GM18951 (cell line): ENCODE measurements at regions not wholly inside any gene's neighbourhood (a gene's known extent, or its start where the extent isn't known, plus 50 kb on each side); places are given as distances from the start of the nearest gene placed in this dataset.
"Not testable (repeated sequence)": the region's sequence is repeated elsewhere in the genome, so short reads cannot be mapped to it uniquely, and the experiment has no call there.

ENCODE experiments used
- POLR2A ChIP-seq: IDR thresholded peaks from 4 replicates; pipeline ENCODE4 v1.6.1; 2011; ENCODE audit warnings: mild to moderate bottlenecking; ENCODE audit not compliant: insufficient read length, insufficient read depth; ENCODE audit errors: extremely low read depth
- in situ Hi-C: fragments of 300-500 bp; cut with MboI; formaldehyde crosslinking; loops from one replicate; pipeline ENCODE4 v1.12.0; 2022; ENCODE audit warnings: low sequenced_read_pairs, mixed read lengths, inconsistent platforms; ENCODE audit not compliant: unreplicated experiment

- TF ChIP-seq POLR2A: no peak
- in situ Hi-C loops: no loop called here
Measured at GRCh38 chrX:26889574-26889973, 573.6 kb downstream of the PPP4R3C start.

DNA sequence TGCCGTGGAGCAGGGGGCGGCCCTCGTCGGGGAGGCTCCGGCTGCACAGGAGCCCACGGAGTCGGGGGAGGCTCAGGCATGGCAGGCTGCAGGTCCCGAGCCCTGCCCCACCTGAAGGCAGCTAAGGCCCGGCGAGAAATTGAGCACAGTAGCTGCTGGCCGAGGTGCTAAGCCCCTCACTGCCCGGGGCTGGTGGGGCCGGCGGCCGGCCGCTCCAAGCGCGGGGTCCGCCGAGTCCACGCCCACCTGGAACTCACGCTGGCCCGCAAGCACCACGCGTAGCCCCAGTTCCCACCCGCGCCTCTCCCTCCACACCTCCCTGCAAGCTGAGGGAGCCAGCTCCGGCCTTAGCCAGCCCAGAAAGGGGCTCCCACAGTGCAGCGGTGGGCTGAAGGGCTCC, 589.4 kb downstream of the PPP4R3C start:
- no peak for TF ChIP-seq POLR2A
- in situ Hi-C loops: no loop called here

DNA sequence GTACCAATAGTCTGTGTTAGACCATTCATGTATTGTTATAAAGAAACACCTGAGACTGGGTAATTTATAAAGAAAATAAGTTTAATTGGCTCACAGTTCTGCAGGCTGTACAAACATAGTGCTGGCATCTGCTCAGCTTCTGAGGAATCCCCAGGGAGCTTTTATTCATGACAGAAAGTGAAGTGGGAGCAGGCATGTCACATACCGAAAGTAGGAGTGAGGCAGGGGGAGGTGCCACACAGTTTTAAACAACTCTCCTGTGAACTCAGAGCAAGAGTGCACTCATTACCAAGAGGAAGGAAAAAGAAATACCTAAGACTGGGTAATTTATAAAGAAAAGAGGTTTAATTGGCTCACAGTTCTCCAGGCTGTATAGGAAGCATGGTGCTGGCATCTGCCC, 591.2 kb downstream of the PPP4R3C start:
- no peak for TF ChIP-seq POLR2A
- in situ Hi-C loops: no loop called here

GRCh38 chrX:26851981-26852380, 611.2 kb downstream of the PPP4R3C start:
- in situ Hi-C loops: no loop called here

GRCh38 chrX:26848511-26848910, 614.6 kb downstream of the PPP4R3C start:
- no peak for TF ChIP-seq POLR2A
- in situ Hi-C loops: no loop called here

More at GRCh38 chrX:26851981-26852380, 611.2 kb downstream of the PPP4R3C start:
- TF ChIP-seq POLR2A: no peak

GRCh38 chrX:26845056-26845455, 618.1 kb downstream of the PPP4R3C start:
- no peak for TF ChIP-seq POLR2A
- in situ Hi-C loops: no loop called here

GRCh38 chrX:26822448-26822847, 606.5 kb downstream of the MAGEB5 start:
- no peak for TF ChIP-seq POLR2A
- in situ Hi-C loops: no loop called here

- TF ChIP-seq POLR2A: no peak
- in situ Hi-C loops: loop anchor here (25.0 kb wide), 1 partner anchor 398 kb away; no protein-coding TSS in a partner anchor
Measured at GRCh38 chrX:26789751-26790150, 573.8 kb downstream of the MAGEB5 start.

- in situ Hi-C loops: loop anchor here (25.0 kb wide), 1 partner anchor 399 kb away; no protein-coding TSS in a partner anchor
- no peak for TF ChIP-seq POLR2A
Measured at GRCh38 chrX:26788402-26788998, 572.5 kb downstream of the MAGEB5 start.

DNA sequence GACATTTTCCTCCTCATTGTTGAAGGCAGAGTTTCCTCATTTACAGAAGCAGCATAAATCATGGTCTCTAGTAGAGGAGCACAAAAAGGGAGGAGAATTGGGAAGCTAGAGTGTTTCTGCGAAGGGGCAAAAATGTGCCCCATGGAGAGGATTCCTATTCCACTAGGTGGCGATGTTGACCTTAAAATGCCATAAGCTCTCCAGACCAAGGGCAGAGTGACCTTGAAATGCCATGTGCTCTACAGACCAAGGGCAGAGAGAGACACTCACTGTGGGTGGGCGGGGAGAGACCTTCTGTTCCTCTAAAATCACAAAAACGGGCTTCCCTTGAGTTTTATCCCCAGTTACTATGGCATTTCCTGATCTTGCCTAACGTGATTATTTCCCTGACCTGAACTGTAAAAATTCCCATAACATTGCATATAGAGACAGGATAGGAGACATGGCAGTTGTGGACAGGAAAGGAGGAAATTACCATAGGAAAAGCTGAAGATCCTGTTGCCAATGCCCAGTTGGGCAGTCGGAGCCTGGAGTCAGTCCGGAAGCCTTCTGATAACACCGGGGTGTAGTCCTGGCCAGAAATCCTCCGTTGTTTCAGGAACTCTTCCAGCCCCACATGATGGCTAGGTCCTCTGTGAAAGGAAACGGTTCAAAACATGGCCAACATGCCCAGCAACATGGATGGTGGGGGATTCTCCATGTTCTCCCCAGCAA, 567.7 kb downstream of the MAGEB5 start:
- no peak for TF ChIP-seq POLR2A
- in situ Hi-C loops: loop anchor here (25.0 kb wide), 1 partner anchor 404 kb away; no protein-coding TSS in a partner anchor

- in situ Hi-C loops: loop anchor here (25.0 kb wide), 1 partner anchor 409 kb away; no protein-coding TSS in a partner anchor
- no peak for TF ChIP-seq POLR2A
Measured at GRCh38 chrX:26778320-26778888, 562.4 kb downstream of the MAGEB5 start.

GRCh38 chrX:26762253-26762652, 546.3 kb downstream of the MAGEB5 start:
- in situ Hi-C loops: no loop called here
- TF ChIP-seq POLR2A: no peak

- in situ Hi-C loops: not testable (repeated sequence)
Measured at GRCh38 chrX:26755760-26756159, 539.8 kb downstream of the MAGEB5 start.

DNA sequence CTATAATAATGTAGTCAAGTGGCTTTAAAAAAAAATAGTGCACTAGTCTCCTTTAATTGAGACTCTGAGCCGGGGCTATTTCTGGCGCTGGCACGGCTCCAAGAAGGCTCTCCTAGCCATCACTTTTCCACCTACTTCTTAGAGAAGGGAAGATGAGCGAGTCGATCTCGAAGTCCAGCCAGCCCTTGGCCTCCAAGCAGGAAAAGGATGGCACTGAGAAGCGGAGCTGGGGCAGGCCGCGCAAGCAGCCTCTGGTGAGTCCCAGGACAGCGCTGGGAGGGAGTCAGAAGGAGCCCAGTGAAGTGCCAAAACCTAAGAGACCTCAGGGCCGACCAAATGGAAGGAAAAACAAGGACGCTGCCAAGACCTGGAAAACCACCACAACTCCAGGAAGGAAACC, 531.9 kb downstream of the MAGEB5 start:
- TF ChIP-seq POLR2A: no peak
- in situ Hi-C loops: no loop called here
